K562 (cell line): ENCODE measurements at regions not wholly inside any gene's neighbourhood (a gene's known extent, or its start where the extent isn't known, plus 50 kb on each side); places are given as distances from the start of the nearest gene placed in this dataset.

ENCODE experiments used
- ATAC-seq: fragments of 200-7000 bp; cut with Tn5 transposase; 3 replicates; pipeline ENCODE4 v1.9.1; 2020; ENCODE audit warnings: moderate library complexity
- BruUV-seq: library from RNA; stranded (reverse); fragments of 400-500 nt; replicated peaks from 2 replicates; lab custom pipeline; 2021; lab: Mats Ljungman, UMichigan
- CTCF ChIA-PET: fragments of 300-600 bp; formaldehyde crosslinking; extraction: SDS; loops from one replicate; lab custom pipeline; 2021; ENCODE audit warnings: low intra/inter-chr PET ratio; lab: Yijun Ruan, JAX
- POLR2A ChIA-PET: fragments of 300-600, 350-650 bp; sonication (Branson Sonifier 250); formaldehyde crosslinking; extraction: SDS; loops from one replicate; lab custom pipeline; 2021; ENCODE audit warnings: antibody characterized with exemption, inconsistent platforms; lab: Yijun Ruan, JAX
- DNase-seq, 4 experiments: peaks; one replicate each; pipeline versions ENCODE4 v3.0.0 to v3.0.0-alpha.2; 2011 to 2018; ENCODE audit warnings: low spot score in 3 of 4, mixed read lengths in 3 of 4; ENCODE audit errors: extremely low read depth in 1 of 4
- FAIRE-seq: peaks from 2 replicates; lab custom pipeline; 2011; peaks lifted over from hg19 to GRCh38; lab: Jason Lieb, UNC
- H2AFZ ChIP-seq: 2 replicates; pipeline ENCODE4 v1.6.0; 2011; ENCODE audit warnings: low read depth, low read length, control low read depth, inconsistent platforms
- H3K27ac ChIP-seq: fragments of 200-600 bp; 3 replicates; pipeline ENCODE4 v1.8.0; 2011; ENCODE audit warnings: low read depth, mild to moderate bottlenecking, control low read depth, inconsistent platforms, low read length, moderate library complexity, mixed read lengths; ENCODE audit errors: extremely low read depth
- H3K27me3 ChIP-seq, 2 experiments: fragments of 300-600 bp in 1 of 2; 2 replicates in 1 of 2; 3 replicates in 1 of 2; pipeline versions ENCODE4 v1.6.0 to v1.8.0; 2011; ENCODE audit warnings: inconsistent platforms in 2 of 2, low read length in 2 of 2, mild to moderate bottlenecking in 1 of 2, mixed read lengths in 1 of 2, moderate library complexity in 1 of 2; ENCODE audit not compliant: control insufficient read depth in 2 of 2, insufficient read depth in 2 of 2
- H3K36me3 ChIP-seq: fragments of 300-600 bp; 3 replicates; pipeline ENCODE4 v1.8.0; 2011; ENCODE audit warnings: mild to moderate bottlenecking, low read length, inconsistent platforms; ENCODE audit not compliant: control insufficient read depth, insufficient read depth
- H3K4me1 ChIP-seq, 2 experiments: fragments of 200-600 bp in 1 of 2; replicated peaks in 1 of 2; 2 replicates in 1 of 2; 3 replicates in 1 of 2; pipeline versions ENCODE4 v1.5.1 to v1.8.0; 2011; ENCODE audit warnings: inconsistent platforms in 2 of 2, low read length in 2 of 2, mild to moderate bottlenecking in 1 of 2, mixed read lengths in 1 of 2, moderate library complexity in 1 of 2; ENCODE audit not compliant: control insufficient read depth in 2 of 2, insufficient read depth in 2 of 2
- H3K4me2 ChIP-seq: 2 replicates; pipeline ENCODE4 v1.6.1; 2011; ENCODE audit warnings: low read length, control low read depth, inconsistent platforms, mixed read lengths; ENCODE audit not compliant: insufficient read depth
- H3K4me3 ChIP-seq: fragments of 200-600 bp; sonication (generic), shearing (Covaris generic); 2 replicates; pipeline ENCODE4 v1.5.1; 2016; ENCODE audit warnings: control low read depth, inconsistent platforms
- H3K79me2 ChIP-seq: fragments of 200-600 bp; 3 replicates; pipeline ENCODE4 v1.8.0; 2011; ENCODE audit warnings: low read length, inconsistent platforms; ENCODE audit not compliant: control insufficient read depth, insufficient read depth
- H3K9ac ChIP-seq, 2 experiments: 2 replicates each; pipeline versions ENCODE4 v1.6.0 to v1.6.1; 2011; ENCODE audit warnings: low read depth in 2 of 2, low read length in 2 of 2, control low read depth in 1 of 2, inconsistent platforms in 1 of 2, mild to moderate bottlenecking in 1 of 2, mixed read lengths in 1 of 2; ENCODE audit not compliant: insufficient read depth in 1 of 2
- H3K9me1 ChIP-seq: one replicate; pipeline ENCODE4 v1.6.0; 2011; ENCODE audit warnings: inconsistent platforms, mild to moderate bottlenecking, low read length, moderate library complexity; ENCODE audit not compliant: control insufficient read depth, insufficient read depth
- H3K9me3 ChIP-seq: replicated peaks from 2 replicates; pipeline ENCODE4 v1.5.1; 2011; ENCODE audit warnings: low read depth, low read length, inconsistent platforms; ENCODE audit not compliant: control insufficient read depth, insufficient read depth
- H4K20me1 ChIP-seq: replicated peaks from 2 replicates; pipeline ENCODE4 v1.6.1; 2011; ENCODE audit warnings: low read length, inconsistent platforms, mixed read lengths; ENCODE audit not compliant: control insufficient read depth, insufficient read depth
- BMI1 ChIP-seq: fragments of 150-350 bp; IDR thresholded peaks from 2 replicates; pipeline ENCODE4 v1.6.1; 2014; ENCODE audit warnings: low read length
- CXXC5 ChIP-seq: fragments of 250-450 bp; sonication (Bioruptor Pico); IDR thresholded peaks from 2 replicates; pipeline ENCODE4 v1.8.0; 2022; ENCODE audit warnings: inconsistent platforms, mild to moderate bottlenecking, moderate library complexity
- DEAF1 ChIP-seq: fragments of 450-650 bp; formaldehyde crosslinking; IDR thresholded peaks from 2 replicates; pipeline ENCODE4 v1.4.0; 2020; ENCODE audit warnings: mild to moderate bottlenecking, moderate library complexity
- MTA3 ChIP-seq: fragments of 450-650 bp; formaldehyde crosslinking; IDR thresholded peaks from 2 replicates; pipeline ENCODE4 v1.6.1; 2017; ENCODE audit warnings: mild to moderate bottlenecking, borderline replicate concordance
- NR2C2 ChIP-seq, 2 experiments: fragments of 200-800 bp in 1 of 2; sonication (Bioruptor generic) in 1 of 2; sonication (generic) in 1 of 2; formaldehyde crosslinking in 1 of 2; IDR thresholded peaks; 2 replicates each; pipeline versions ENCODE4 v1.6.1 to v1.8.0; 2016 to 2022; ENCODE audit warnings: mild to moderate bottlenecking in 1 of 2, missing compliant biosample characterization in 1 of 2, missing genetic modification characterization in 1 of 2, missing genetic modification reagents in 1 of 2
- RFX5 ChIP-seq: IDR thresholded peaks from 2 replicates; pipeline ENCODE4 v1.6.1; 2011; ENCODE audit warnings: low read depth, mild to moderate bottlenecking, improper control_type of control experiment, low read length
- SMAD3 ChIP-seq: fragments of 450-650 bp; formaldehyde crosslinking; conservative IDR thresholded peaks from 2 replicates; pipeline ENCODE4 v1.4.0; 2020; ENCODE audit warnings: mild to moderate bottlenecking
- TCF3 ChIP-seq: sonication (generic); formaldehyde crosslinking; IDR thresholded peaks from 2 replicates; pipeline ENCODE4 v1.4.0; 2020; ENCODE audit warnings: mild to moderate bottlenecking, missing genetic modification reagents
- TSHZ1 ChIP-seq: fragments of 250-450 bp; sonication (Bioruptor Pico); IDR thresholded peaks from 2 replicates; pipeline ENCODE4 v1.4.0; 2020; ENCODE audit warnings: mild to moderate bottlenecking, moderate library complexity
- ZBTB11 ChIP-seq, 3 experiments: fragments of 200-800 bp in 1 of 3; fragments of 250-450 bp in 1 of 3; fragments of 450-650 bp in 1 of 3; sonication (Bioruptor Pico) in 1 of 3; sonication (Bioruptor generic) in 1 of 3; formaldehyde crosslinking in 1 of 3; IDR thresholded peaks; 2 replicates each; pipeline versions ENCODE4 v1.6.1 to v1.8.0; 2016 to 2022; ENCODE audit warnings: mild to moderate bottlenecking in 2 of 3, missing genetic modification characterization in 2 of 3, missing compliant biosample characterization in 1 of 3, moderate library complexity in 1 of 3
- ZFPM2 ChIP-seq: fragments of 250-450 bp; sonication (Bioruptor Pico); IDR thresholded peaks from 2 replicates; pipeline ENCODE4 v1.5.1; 2022; ENCODE audit warnings: mild to moderate bottlenecking
- WGBS: fragments of 100-300 bp; shearing (Covaris generic); methylation state at CpG from one replicate; pipeline ENCODE4 v1.1.6; 2016; ENCODE audit warnings: low coverage, mixed read lengths; ENCODE audit not compliant: insufficient coverage; ENCODE audit errors: missing lambda C conversion rate; 5-methylcytosine and 5-hydroxymethylcytosine counted together
- in situ Hi-C: fragments of 300-500 bp; cut with MboI; formaldehyde crosslinking; loops from 4 replicates; pipeline ENCODE4 v1.15.0; 2018; ENCODE audit warnings: inconsistent platforms, mixed read lengths
- intact Hi-C: fragments of 100-400 bp; cut with micrococcal nuclease; formaldehyde crosslinking; loops from 2 replicates; pipeline ENCODE4 v1.14.2; 2022

- TF ChIP-seq ZBTB11 (CRISPR knock-in tag; IDR thresholded peaks at IDR 0.05), result no peak
- TF ChIP-seq BMI1, result no peak
- no peak for TF ChIP-seq TCF3 (CRISPR knock-in tag)
- no peak for TF ChIP-seq SMAD3 (CRISPR knock-in tag)
- TF ChIP-seq MTA3, result no peak
Observed at GRCh38 chr14:98816720-98817119, 455.3 kb downstream of the BCL11B start (continued).

GRCh38 chr14:98819132-98819866 is 452.7 kb downstream of the BCL11B start:
- no peak for FAIRE-seq
- TF ChIP-seq NR2C2 (CRISPR knock-in tag; IDR thresholded peaks at IDR 0.05) (no peak), NR2C2 (tag; IDR thresholded peaks at IDR 0.05) (no peak), CXXC5 (CRISPR knock-in tag) (no peak), DEAF1 (CRISPR knock-in tag) (no peak), RFX5 (no peak), ZFPM2 (CRISPR knock-in tag) (no peak), TSHZ1 (CRISPR knock-in tag) (no peak)

More at GRCh38 chr14:98819132-98819866, 452.7 kb downstream of the BCL11B start:
- H3K79me2 ChIP-seq, result no peaks in the 10 kb centered on the region
- in situ Hi-C loops (no loop called here), intact Hi-C loops (no loop called here)
- no peak for DNase-seq
- H3K9ac ChIP-seq, result no peak overlapping the region
- CTCF ChIA-PET, result no interaction called here
- BruUV-seq, result no TSS peak
- H4K20me1 ChIP-seq, result no peaks in the 10 kb centered on the region
- no peak overlapping the region for H3K4me3 ChIP-seq
- no peak overlapping the region for H2AFZ ChIP-seq
- no peaks in the 10 kb centered on the region for H3K9me3 ChIP-seq
- 0% methylated on average over 7 of the region's 9 CpGs for WGBS
- no peak for ATAC-seq
- H3K27me3 ChIP-seq, result no peaks in the 10 kb centered on the region
- H3K4me2 ChIP-seq, result no peak overlapping the region
- no peaks in the 10 kb centered on the region for H3K4me1 ChIP-seq
- no peaks in the 10 kb centered on the region for H3K9me1 ChIP-seq
- H3K36me3 ChIP-seq, result no peaks in the 10 kb centered on the region
- POLR2A ChIA-PET, result interaction anchor here (0.6 kb wide), 1 partner anchor 718 kb away, joined by 3 read pairs; no protein-coding TSS in a partner anchor
- H3K27ac ChIP-seq, result no peak overlapping the region
